HEK293T (cell line): ENCODE measurements at regions not wholly inside any gene's neighbourhood (a gene's known extent, or its start where the extent isn't known, plus 50 kb on each side); places are given as distances from the start of the nearest gene placed in this dataset.

Experiments used
- CTCF ChIA-PET: fragments of 350-600 bp; formaldehyde crosslinking; extraction: SDS; loops from one replicate; lab custom pipeline; 2021; ENCODE audit warnings: antibody characterized with exemption, inconsistent platforms; lab: Yijun Ruan, JAX
- POLR2A ChIA-PET: fragments of 350-600 bp; formaldehyde crosslinking; extraction: SDS; loops from one replicate; lab custom pipeline; 2020; ENCODE audit warnings: antibody characterized with exemption, inconsistent platforms; lab: Yijun Ruan, JAX
- DNase-seq: peaks from one replicate; pipeline ENCODE4 v3.0.0; 2012; ENCODE audit warnings: mixed read lengths; ENCODE audit errors: extremely low spot score
- ARNT ChIP-seq: fragments of 450-650 bp; IDR thresholded peaks from 2 replicates; pipeline ENCODE4 v1.6.1; 2017; ENCODE audit warnings: mild to moderate bottlenecking
- BHLHE40 ChIP-seq: fragments of 450-650 bp; IDR thresholded peaks from 2 replicates; pipeline ENCODE4 v1.6.1; 2016; ENCODE audit warnings: mild to moderate bottlenecking, moderate library complexity, borderline replicate concordance
- CTBP1 ChIP-seq: fragments of 450-650 bp; IDR thresholded peaks from 2 replicates; pipeline ENCODE4 v1.6.1; 2016; ENCODE audit warnings: borderline replicate concordance
- ELF4 ChIP-seq: fragments of 450-650 bp; IDR thresholded peaks from 2 replicates; pipeline ENCODE4 v1.6.1; 2017; ENCODE audit warnings: antibody characterized with exemption
- FOXA1 ChIP-seq: fragments of 450-650 bp; IDR thresholded peaks from 2 replicates; pipeline ENCODE4 v1.6.1; 2016; ENCODE audit warnings: mild to moderate bottlenecking
- FOXK2 ChIP-seq: fragments of 450-650 bp; IDR thresholded peaks from 2 replicates; pipeline ENCODE4 v1.6.1; 2016; ENCODE audit warnings: mild to moderate bottlenecking
- FOXM1 ChIP-seq: fragments of 450-650 bp; IDR thresholded peaks from 2 replicates; pipeline ENCODE4 v1.6.1; 2017; ENCODE audit warnings: mild to moderate bottlenecking, borderline replicate concordance
- HDGF ChIP-seq: fragments of 450-650 bp; IDR thresholded peaks from 2 replicates; pipeline ENCODE4 v1.6.1; 2017; ENCODE audit warnings: antibody characterized with exemption, borderline replicate concordance
- L3MBTL2 ChIP-seq: fragments of 450-650 bp; conservative IDR thresholded peaks from 2 replicates; pipeline ENCODE4 v1.6.1; 2016; ENCODE audit warnings: mild to moderate bottlenecking
- LEF1 ChIP-seq: fragments of 450-650 bp; IDR thresholded peaks from 2 replicates; pipeline ENCODE4 v1.6.1; 2017; ENCODE audit warnings: mild to moderate bottlenecking, borderline replicate concordance
- NFRKB ChIP-seq: fragments of 450-650 bp; IDR thresholded peaks from 2 replicates; pipeline ENCODE4 v1.6.1; 2016; ENCODE audit warnings: mild to moderate bottlenecking, moderate library complexity
- SP1 ChIP-seq: fragments of 450-650 bp; IDR thresholded peaks from 2 replicates; pipeline ENCODE4 v1.6.1; 2017
- SUZ12 ChIP-seq: fragments of 450-650 bp; IDR thresholded peaks from 2 replicates; pipeline ENCODE4 v1.6.1; 2016; ENCODE audit warnings: mild to moderate bottlenecking
- TARDBP ChIP-seq: fragments of 450-650 bp; IDR thresholded peaks from 2 replicates; pipeline ENCODE4 v1.6.1; 2016
- ZNF384 ChIP-seq: fragments of 450-650 bp; IDR thresholded peaks from 2 replicates; pipeline ENCODE4 v1.6.1; 2016
- TF ChIP-seq, protein P1 (sequence below): fragments of 450-650 bp; IDR thresholded peaks from 2 replicates; pipeline ENCODE4 v1.6.1; 2016

DNA sequence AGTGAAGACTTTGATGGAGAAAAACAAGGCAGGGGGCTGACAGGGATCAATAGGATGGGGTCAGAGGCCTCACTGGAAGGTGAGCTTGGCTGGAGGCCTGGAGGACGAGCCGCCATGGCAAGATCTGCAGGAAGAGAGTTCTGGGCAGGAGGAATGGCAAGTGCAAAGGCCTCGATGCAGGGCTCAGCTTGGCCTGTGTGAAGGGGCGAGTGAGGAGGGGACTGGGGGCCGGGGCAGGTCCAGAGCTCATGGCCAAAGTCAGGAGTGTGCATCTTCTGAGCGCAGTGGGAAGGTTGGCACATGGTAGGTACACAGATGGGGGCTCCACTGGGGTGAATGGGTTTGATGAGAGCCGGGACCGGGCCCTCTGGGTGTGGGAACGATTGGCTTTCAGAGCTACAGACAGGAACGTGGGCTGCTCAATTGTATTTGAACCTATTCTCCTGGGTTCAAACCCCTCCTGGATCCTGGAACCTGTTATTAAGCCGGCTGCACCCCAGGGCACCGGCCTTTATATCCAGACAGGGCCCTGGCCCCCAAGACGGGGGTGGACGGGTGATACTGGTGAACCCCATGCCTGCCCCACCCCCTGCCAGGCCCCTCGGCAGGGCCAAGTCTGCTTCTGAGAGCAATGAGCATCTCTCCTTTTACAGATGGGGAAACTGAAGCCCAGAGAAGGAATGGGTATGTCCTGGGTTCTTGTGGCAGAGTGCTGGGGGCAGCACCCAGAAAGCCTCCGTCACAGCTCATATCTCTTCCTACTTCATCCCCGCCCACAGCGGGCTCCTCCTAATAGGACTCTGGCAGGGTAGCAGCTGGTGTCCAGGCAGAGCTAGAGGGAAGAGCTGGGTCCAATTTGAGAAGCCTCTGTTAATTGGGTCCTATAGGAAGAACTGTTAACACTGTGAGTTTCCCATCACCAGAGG lies 106.1 kb downstream of the CEBPB start:
- TF ChIP-seq TARDBP (no peak), FOXK2 (no peak), NFRKB (no peak), FOXM1 (no peak), LEF1 (no peak), CTBP1 (no peak), FOXA1 (no peak), ARNT (no peak), BHLHE40 (no peak), ELF4 (no peak), SUZ12 (no peak), SP1 (no peak), L3MBTL2 (no peak), HDGF (no peak), ZNF384 (no peak)
- TF ChIP-seq, protein P1, sequence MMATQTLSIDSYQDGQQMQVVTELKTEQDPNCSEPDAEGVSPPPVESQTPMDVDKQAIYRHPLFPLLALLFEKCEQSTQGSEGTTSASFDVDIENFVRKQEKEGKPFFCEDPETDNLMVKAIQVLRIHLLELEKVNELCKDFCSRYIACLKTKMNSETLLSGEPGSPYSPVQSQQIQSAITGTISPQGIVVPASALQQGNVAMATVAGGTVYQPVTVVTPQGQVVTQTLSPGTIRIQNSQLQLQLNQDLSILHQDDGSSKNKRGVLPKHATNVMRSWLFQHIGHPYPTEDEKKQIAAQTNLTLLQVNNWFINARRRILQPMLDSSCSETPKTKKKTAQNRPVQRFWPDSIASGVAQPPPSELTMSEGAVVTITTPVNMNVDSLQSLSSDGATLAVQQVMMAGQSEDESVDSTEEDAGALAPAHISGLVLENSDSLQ = no peak
- POLR2A ChIA-PET = interaction anchor here (0.6 to 2.6 kb wide), 3 partner anchors 8 to 106 kb away, joined by 3 to 8 read pairs (median 3); no protein-coding TSS in a partner anchor
- CTCF ChIA-PET = interaction anchor here (1.1 kb wide), 1 partner anchor 11 kb away, joined by 5 read pairs; no protein-coding TSS in a partner anchor
- no peak for DNase-seq

DNA sequence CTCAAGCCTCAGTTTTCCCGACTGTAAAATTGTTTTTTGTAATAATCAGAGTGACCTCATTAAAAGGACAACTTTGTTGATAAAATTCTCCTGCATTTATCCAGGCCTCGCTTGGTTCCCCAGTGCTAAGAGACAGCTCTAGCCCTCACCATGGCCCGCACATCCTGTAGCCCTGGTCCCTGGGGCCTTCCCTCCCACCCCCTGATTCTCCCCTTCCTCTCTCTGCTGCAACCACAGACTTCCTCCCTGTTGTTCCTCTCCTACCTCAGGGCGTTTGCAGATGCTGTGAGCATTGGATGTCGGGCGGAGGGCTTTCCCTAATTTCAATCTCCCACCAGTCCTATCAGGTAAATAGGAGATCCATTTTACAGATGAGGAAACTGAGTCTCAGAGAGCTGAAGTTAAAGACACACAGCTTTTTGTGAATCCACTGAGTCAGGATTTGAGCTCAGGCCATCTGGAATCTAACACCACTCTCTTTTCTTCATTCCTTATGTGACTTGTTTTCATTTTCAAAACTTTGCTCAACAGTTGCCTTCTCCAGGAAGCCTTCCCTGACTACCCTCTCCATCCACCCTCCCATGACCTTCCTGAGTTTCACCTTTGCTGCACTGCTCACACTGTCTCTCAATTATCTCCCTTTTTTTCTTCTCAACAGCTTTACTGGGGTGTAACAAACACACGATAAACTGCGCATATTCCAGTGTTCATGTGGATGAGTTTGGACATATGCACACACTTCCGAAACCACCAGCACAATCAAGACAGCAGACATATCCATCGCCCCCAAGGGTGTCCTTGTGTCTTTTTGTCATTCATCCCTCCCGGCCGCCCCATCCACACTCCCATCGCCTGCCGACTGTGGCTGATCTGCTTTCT lies 107.1 kb downstream of the CEBPB start:
- ChIA-PET CTCF (interaction anchor here (1.1 kb wide), 1 partner anchor 12 kb away, joined by 5 read pairs; no protein-coding TSS in a partner anchor), POLR2A (interaction anchor here (2.6 kb wide), 1 partner anchor 12 kb away, joined by 8 read pairs; no protein-coding TSS in a partner anchor)
- TF ChIP-seq ARNT = no peak
- TF ChIP-seq, protein P1 = no peak
- TF ChIP-seq BHLHE40 = no peak
- TF ChIP-seq LEF1 = no peak
- no peak for TF ChIP-seq FOXK2
- no peak for TF ChIP-seq SUZ12
- no peak for TF ChIP-seq ZNF384
- TF ChIP-seq HDGF = no peak
- no peak for TF ChIP-seq FOXA1
- TF ChIP-seq TARDBP = no peak
- no peak for TF ChIP-seq FOXM1
- TF ChIP-seq CTBP1 = no peak
- no peak for TF ChIP-seq ELF4
- no peak for TF ChIP-seq L3MBTL2
- no peak for TF ChIP-seq NFRKB
- TF ChIP-seq SP1 = no peak
- DNase-seq = no peak

DNA sequence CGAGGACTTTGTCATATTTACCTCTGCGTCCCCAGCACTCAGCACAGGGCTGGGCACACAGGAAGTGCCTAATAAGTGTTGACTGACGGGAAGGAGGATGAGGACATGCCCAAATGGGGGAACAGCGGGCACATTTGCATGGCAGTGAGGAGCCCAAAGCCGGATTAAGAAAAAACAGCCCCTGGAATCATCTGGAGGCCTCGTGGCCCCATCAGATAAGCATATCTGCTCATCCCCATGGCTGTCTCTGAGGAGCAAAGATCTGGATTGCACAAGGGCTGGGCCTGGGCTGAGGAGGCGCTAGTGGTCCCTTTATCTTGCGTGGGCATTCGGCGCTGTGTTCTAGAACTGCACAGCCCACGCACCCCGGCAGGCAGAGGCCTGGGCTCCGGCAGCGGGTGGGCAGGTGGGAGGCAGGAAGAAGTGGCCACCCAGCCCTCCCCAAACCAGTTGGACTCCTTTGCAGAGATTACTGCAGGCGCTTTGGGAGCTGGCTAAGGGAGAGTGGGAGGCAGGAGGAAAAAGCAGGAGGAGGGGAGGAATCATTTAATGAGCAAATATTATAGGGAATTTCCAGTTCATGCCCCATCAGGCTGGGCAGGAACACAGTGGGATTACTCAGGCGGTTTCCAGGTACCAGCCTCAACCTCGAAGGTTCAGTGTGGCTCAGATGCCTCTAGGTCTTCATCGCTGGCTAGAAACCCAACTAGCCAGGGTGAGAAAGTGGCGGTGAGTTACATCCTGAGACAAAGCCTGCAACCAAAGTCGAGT lies 108.1 kb downstream of the CEBPB start:
- CTCF ChIA-PET = no interaction called here
- DNase-seq = no peak
- TF ChIP-seq BHLHE40 (no peak), CTBP1 (no peak), SUZ12 (no peak), FOXA1 (no peak)
- TF ChIP-seq, protein P1 = no peak
- POLR2A ChIA-PET = no interaction called here

DNA sequence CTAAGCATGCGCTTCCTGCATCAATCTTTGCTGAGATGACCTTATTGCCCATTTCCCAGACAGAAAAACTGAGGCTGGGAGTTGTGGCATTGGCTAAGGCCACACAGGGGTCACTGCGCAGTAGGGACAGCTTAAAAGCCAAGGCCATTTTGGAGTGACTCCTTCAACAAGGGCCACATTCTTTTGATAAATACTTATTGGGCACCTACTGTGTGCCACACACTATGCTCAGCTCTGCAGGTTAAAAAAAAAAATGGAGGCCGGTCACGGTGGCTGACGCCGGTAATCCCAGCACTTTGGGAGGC lies 108.6 kb downstream of the CEBPB start:
- POLR2A ChIA-PET = no interaction called here
- CTCF ChIA-PET = no interaction called here
- TF ChIP-seq L3MBTL2 (no peak), FOXA1 (no peak), FOXK2 (no peak), FOXM1 (no peak), ARNT (no peak), SUZ12 (no peak), HDGF (no peak), LEF1 (no peak), ZNF384 (no peak), CTBP1 (no peak), ELF4 (no peak), TARDBP (no peak), BHLHE40 (no peak), NFRKB (no peak), SP1 (no peak)
- TF ChIP-seq, protein P1 = no peak

More for the DNA sequence above, 108.6 kb downstream of the CEBPB start:
- DNase-seq = no peak
